HEK293 (cell line): ENCODE measurements at regions not wholly inside any gene's neighbourhood (a gene's known extent, or its start where the extent isn't known, plus 50 kb on each side); places are given as distances from the start of the nearest gene placed in this dataset.

Experiments used
- CTCF ChIA-PET: fragments of 350-600 bp; formaldehyde crosslinking; extraction: SDS; loops from one replicate; lab custom pipeline; 2021; ENCODE audit warnings: antibody characterized with exemption; lab: Yijun Ruan, JAX
- POLR2A ChIA-PET: fragments of 300-600 bp; formaldehyde crosslinking; extraction: SDS; loops from one replicate; lab custom pipeline; 2020; ENCODE audit warnings: antibody characterized with exemption, inconsistent platforms; lab: Yijun Ruan, JAX
- H3K27ac ChIP-seq: fragments of 200-500 bp; sonication (Bioruptor generic); 2 replicates; pipeline ENCODE4 v1.5.1; 2014; ENCODE audit warnings: low read depth, low read length, control low read depth, inconsistent platforms; ENCODE audit errors: extremely low read depth
- H3K36me3 ChIP-seq, 2 experiments: fragments of 200-500 bp in 1 of 2; sonication (Bioruptor generic) in 1 of 2; 1 replicate in 1 of 2; 2 replicates in 1 of 2; pipeline ENCODE4 v1.5.1; 2014 to 2017; ENCODE audit warnings: inconsistent platforms in 2 of 2, low read length in 2 of 2; ENCODE audit not compliant: control insufficient read depth in 2 of 2, insufficient read depth in 1 of 2
- H3K4me1 ChIP-seq: fragments of 200-500 bp; sonication (Bioruptor generic); 2 replicates; pipeline ENCODE4 v1.5.1; 2014; ENCODE audit warnings: mild to moderate bottlenecking, low read length, inconsistent platforms; ENCODE audit not compliant: control insufficient read depth, insufficient read depth
- H3K4me3 ChIP-seq: 2 replicates; pipeline ENCODE4 v1.5.1; 2011; ENCODE audit warnings: low read depth, mild to moderate bottlenecking, control low read depth, low read length, moderate library complexity
- H3K9me3 ChIP-seq: fragments of 200-500 bp; sonication (Bioruptor generic); 2 replicates; pipeline ENCODE4 v1.5.1; 2014; ENCODE audit warnings: low read depth, low read length, inconsistent platforms; ENCODE audit not compliant: control insufficient read depth, insufficient read depth
- GLI2 ChIP-seq: fragments of 450-650 bp; formaldehyde crosslinking; IDR thresholded peaks from 2 replicates; pipeline ENCODE4; 2017; ENCODE audit warnings: missing biosample characterization, missing genetic modification characterization, low read depth, borderline replicate concordance
- SALL2 ChIP-seq: fragments of 450-650 bp; formaldehyde crosslinking; IDR thresholded peaks from 2 replicates; pipeline ENCODE4 v1.5.0; 2017; ENCODE audit warnings: missing biosample characterization, mild to moderate bottlenecking, missing genetic modification characterization, borderline replicate concordance
- WT1 ChIP-seq: fragments of 450-650 bp; formaldehyde crosslinking; IDR thresholded peaks from 2 replicates; pipeline ENCODE4 v1.5.1; 2016; ENCODE audit warnings: missing biosample characterization, missing genetic modification characterization
- ZBTB21 ChIP-seq: fragments of 450-650 bp; formaldehyde crosslinking; IDR thresholded peaks from 2 replicates; pipeline ENCODE4 v1.5.1; 2017; ENCODE audit warnings: missing biosample characterization, missing genetic modification characterization
- ZEB2 ChIP-seq: fragments of 450-650 bp; formaldehyde crosslinking; IDR thresholded peaks from 2 replicates; pipeline ENCODE4 v1.5.1; 2016; ENCODE audit warnings: missing biosample characterization, missing genetic modification characterization
- ZFHX2 ChIP-seq: fragments of 450-650 bp; formaldehyde crosslinking; conservative IDR thresholded peaks from 2 replicates; pipeline ENCODE4 v1.5.1; 2016; ENCODE audit warnings: missing biosample characterization, missing genetic modification characterization
- ZNF133 ChIP-seq: fragments of 450-650 bp; formaldehyde crosslinking; IDR thresholded peaks from 2 replicates; pipeline ENCODE4 v1.5.1; 2016; ENCODE audit warnings: missing biosample characterization, missing genetic modification characterization
- ZNF266 ChIP-seq: fragments of 450-650 bp; formaldehyde crosslinking; IDR thresholded peaks from 2 replicates; pipeline ENCODE4 v1.5.1; 2016; ENCODE audit warnings: missing biosample characterization, missing genetic modification characterization, low read depth
- ZNF37A ChIP-seq: fragments of 450-650 bp; IDR thresholded peaks from 2 replicates; pipeline ENCODE4 v1.5.1; 2018; ENCODE audit warnings: missing biosample characterization, missing genetic modification characterization
- ZNF426 ChIP-seq: fragments of 450-650 bp; formaldehyde crosslinking; IDR thresholded peaks from 2 replicates; pipeline ENCODE4 v1.5.1; 2017; ENCODE audit warnings: missing biosample characterization, missing genetic modification characterization, mild to moderate bottlenecking, inconsistent platforms, moderate library complexity
- ZNF624 ChIP-seq: fragments of 450-650 bp; formaldehyde crosslinking; IDR thresholded peaks from 2 replicates; pipeline ENCODE4 v1.5.1; 2017; ENCODE audit warnings: missing biosample characterization, missing genetic modification characterization
- ZNF629 ChIP-seq: fragments of 450-650 bp; formaldehyde crosslinking; IDR thresholded peaks from 2 replicates; pipeline ENCODE4 v1.5.1; 2017; ENCODE audit warnings: missing biosample characterization, missing genetic modification characterization
- ZNF654 ChIP-seq: fragments of 450-650 bp; formaldehyde crosslinking; IDR thresholded peaks from 2 replicates; pipeline ENCODE4 v1.5.1; 2016; ENCODE audit warnings: low read depth, missing biosample characterization, missing genetic modification characterization
- ZNF658 ChIP-seq: fragments of 450-650 bp; formaldehyde crosslinking; IDR thresholded peaks from 2 replicates; pipeline ENCODE4; 2016; ENCODE audit warnings: missing biosample characterization, missing genetic modification characterization
- ZNF664 ChIP-seq: fragments of 450-650 bp; formaldehyde crosslinking; IDR thresholded peaks from 2 replicates; pipeline ENCODE4 v1.5.1; 2016; ENCODE audit warnings: missing biosample characterization, missing genetic modification characterization
- ZNF747 ChIP-seq: fragments of 450-650 bp; formaldehyde crosslinking; IDR thresholded peaks from 2 replicates; pipeline ENCODE4 v1.5.1; 2016; ENCODE audit warnings: missing biosample characterization, missing genetic modification characterization
- ZSCAN30 ChIP-seq: fragments of 450-650 bp; IDR thresholded peaks from 2 replicates; pipeline ENCODE4 v1.5.1; 2018; ENCODE audit warnings: missing biosample characterization, mild to moderate bottlenecking, missing genetic modification characterization, moderate library complexity
- TF ChIP-seq, protein P1 (sequence below): fragments of 450-650 bp; formaldehyde crosslinking; IDR thresholded peaks from 2 replicates; pipeline ENCODE4 v1.5.0; 2017; ENCODE audit warnings: missing biosample characterization, missing genetic modification characterization, borderline replicate concordance
- TF ChIP-seq, protein P2 (sequence below): fragments of 450-650 bp; formaldehyde crosslinking; IDR thresholded peaks from 2 replicates; pipeline ENCODE4 v1.5.1; 2016; ENCODE audit warnings: missing biosample characterization, missing genetic modification characterization
- TF ChIP-seq, protein P3 (sequence below): fragments of 450-650 bp; formaldehyde crosslinking; IDR thresholded peaks from 2 replicates; pipeline ENCODE4 v1.5.1; 2017; ENCODE audit warnings: missing biosample characterization, missing genetic modification characterization

DNA sequence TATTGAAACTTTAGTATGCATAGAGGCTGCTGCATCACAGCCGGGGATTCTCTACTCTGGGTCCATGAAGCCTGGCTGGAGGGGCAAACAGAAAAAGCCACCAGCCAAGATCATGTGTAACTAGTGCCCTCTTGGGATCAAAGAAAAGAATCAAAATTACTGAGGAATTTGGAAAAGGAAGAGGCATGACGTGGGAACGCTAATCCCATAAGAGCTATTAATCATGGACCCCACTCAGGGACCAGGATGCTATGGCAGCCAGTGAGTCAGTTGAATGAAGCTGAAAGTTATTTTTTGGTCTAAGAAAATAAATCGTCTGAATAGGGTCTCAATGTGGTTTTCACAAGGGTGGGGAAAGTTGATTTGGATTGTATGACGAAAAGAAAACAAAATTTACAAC is 1165.1 kb downstream of the ROBO2 start:
- no peaks in the 10 kb centered on the region for H3K4me1 ChIP-seq
- ChIA-PET POLR2A (no interaction called here), CTCF (interaction anchor here (0.6 to 1.2 kb wide), 6 partner anchors 40 to 1487 kb away, joined by 3 to 4 read pairs (median 3); no protein-coding TSS in a partner anchor)
- H3K27ac ChIP-seq = no peak overlapping the region
- no peaks in the 10 kb centered on the region for H3K9me3 ChIP-seq
- TF ChIP-seq, protein P1, sequence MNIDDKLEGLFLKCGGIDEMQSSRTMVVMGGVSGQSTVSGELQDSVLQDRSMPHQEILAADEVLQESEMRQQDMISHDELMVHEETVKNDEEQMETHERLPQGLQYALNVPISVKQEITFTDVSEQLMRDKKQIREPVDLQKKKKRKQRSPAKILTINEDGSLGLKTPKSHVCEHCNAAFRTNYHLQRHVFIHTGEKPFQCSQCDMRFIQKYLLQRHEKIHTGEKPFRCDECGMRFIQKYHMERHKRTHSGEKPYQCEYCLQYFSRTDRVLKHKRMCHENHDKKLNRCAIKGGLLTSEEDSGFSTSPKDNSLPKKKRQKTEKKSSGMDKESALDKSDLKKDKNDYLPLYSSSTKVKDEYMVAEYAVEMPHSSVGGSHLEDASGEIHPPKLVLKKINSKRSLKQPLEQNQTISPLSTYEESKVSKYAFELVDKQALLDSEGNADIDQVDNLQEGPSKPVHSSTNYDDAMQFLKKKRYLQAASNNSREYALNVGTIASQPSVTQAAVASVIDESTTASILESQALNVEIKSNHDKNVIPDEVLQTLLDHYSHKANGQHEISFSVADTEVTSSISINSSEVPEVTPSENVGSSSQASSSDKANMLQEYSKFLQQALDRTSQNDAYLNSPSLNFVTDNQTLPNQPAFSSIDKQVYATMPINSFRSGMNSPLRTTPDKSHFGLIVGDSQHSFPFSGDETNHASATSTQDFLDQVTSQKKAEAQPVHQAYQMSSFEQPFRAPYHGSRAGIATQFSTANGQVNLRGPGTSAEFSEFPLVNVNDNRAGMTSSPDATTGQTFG (tag by site-specific recombination) = no peak
- TF ChIP-seq ZNF747 = no peak
- peak; percentile 38 for TF ChIP-seq ZNF654 (tag by site-specific recombination)
- peak; percentile 66; the same call in 1 of the 2 replicates for TF ChIP-seq ZBTB21
- TF ChIP-seq ZSCAN30 = no peak
- TF ChIP-seq ZFHX2 (tag by site-specific recombination) = no peak
- no peak for TF ChIP-seq WT1 (tag by site-specific recombination)
- TF ChIP-seq ZEB2 (tag by site-specific recombination) = peak; percentile 31; the same call in 1 of the 2 replicates
- no peak for TF ChIP-seq ZNF426 (tag by site-specific recombination)
- TF ChIP-seq ZNF664 (tag by site-specific recombination) = no peak
- TF ChIP-seq ZNF658 (tag by site-specific recombination) = no peak
- no peak for TF ChIP-seq SALL2
- TF ChIP-seq, protein P2, sequence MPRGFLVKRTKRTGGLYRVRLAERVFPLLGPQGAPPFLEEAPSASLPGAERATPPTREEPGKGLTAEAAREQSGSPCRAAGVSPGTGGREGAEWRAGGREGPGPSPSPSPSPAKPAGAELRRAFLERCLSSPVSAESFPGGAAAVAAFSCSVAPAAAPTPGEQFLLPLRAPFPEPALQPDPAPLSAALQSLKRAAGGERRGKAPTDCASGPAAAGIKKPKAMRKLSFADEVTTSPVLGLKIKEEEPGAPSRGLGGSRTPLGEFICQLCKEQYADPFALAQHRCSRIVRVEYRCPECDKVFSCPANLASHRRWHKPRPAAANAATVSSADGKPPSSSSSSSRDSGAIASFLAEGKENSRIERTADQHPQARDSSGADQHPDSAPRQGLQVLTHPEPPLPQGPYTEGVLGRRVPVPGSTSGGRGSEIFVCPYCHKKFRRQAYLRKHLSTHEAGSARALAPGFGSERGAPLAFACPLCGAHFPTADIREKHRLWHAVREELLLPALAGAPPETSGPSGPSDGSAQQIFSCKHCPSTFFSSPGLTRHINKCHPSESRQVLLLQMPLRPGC (tag by site-specific recombination) = no peak
- TF ChIP-seq ZNF629 (tag by site-specific recombination) = peak; percentile 50
- no peak overlapping the region for H3K4me3 ChIP-seq
- no peaks in the 10 kb centered on the region for H3K36me3 ChIP-seq

DNA sequence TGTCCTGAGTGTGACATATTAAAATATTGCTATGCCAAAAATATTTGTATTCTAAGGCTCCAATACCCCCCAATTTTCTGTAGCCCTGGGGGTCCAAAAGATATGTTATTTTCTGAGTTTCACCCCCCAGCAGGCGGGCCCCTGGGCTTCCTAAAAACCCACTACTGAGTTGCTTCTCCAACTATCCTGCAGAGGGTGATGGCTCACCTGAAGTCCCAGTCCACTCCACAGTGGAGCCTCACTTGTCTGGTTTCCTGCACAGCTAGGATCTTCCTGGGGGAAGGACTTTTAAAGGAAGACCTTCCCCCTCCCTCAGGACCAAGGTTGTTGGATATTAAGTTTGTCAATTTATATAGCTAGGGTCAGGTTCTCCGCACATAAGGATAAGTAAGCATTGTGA is 1181.4 kb downstream of the ROBO2 start:
- H3K4me1 ChIP-seq = no peaks in the 10 kb centered on the region
- TF ChIP-seq ZNF37A (tag by site-specific recombination) (no peak), GLI2 (no peak), ZNF133 (tag by site-specific recombination) (no peak), ZNF266 (tag by site-specific recombination) (no peak)
- TF ChIP-seq, all 188 proteins: peak for 0
- ChIA-PET CTCF (interaction anchor here (1.0 kb wide), 1 partner anchor 424 kb away, joined by 5 read pairs; no protein-coding TSS in a partner anchor), POLR2A (no interaction called here)
- no peaks in the 10 kb centered on the region for H3K9me3 ChIP-seq
- H3K36me3 ChIP-seq = no peaks in the 10 kb centered on the region
- no peak overlapping the region for H3K27ac ChIP-seq
- no peak overlapping the region for H3K4me3 ChIP-seq

DNA sequence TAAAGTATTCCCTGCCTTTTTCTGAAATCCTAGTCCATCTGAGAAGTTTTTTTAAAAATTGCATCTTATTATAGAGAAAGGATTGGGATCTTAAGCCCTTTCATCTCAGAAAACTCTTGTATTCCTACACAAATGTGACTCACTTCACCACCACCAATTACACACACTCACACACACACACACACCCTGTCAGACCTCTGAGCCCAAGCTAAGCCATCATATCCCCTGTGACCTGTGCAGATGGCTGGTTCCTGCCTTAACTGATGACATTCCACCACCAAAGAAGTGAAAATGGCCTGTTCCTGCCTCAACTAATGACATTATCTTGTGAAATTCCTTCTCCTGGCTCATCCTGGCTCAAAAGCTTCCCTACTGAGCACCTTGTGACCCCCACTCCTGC is 1181.9 kb downstream of the ROBO2 start:
- Histone ChIP-seq H3K36me3 (no peaks in the 10 kb centered on the region), H3K9me3 (no peaks in the 10 kb centered on the region), H3K27ac (no peak overlapping the region), H3K4me1 (no peaks in the 10 kb centered on the region), H3K4me3 (no peak overlapping the region)
- TF ChIP-seq ZNF624 (tag by site-specific recombination) = no peak
- TF ChIP-seq, protein P3, sequence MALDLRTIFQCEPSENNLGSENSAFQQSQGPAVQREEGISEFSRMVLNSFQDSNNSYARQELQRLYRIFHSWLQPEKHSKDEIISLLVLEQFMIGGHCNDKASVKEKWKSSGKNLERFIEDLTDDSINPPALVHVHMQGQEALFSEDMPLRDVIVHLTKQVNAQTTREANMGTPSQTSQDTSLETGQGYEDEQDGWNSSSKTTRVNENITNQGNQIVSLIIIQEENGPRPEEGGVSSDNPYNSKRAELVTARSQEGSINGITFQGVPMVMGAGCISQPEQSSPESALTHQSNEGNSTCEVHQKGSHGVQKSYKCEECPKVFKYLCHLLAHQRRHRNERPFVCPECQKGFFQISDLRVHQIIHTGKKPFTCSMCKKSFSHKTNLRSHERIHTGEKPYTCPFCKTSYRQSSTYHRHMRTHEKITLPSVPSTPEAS = peak; percentile 20; the same call in 1 of the 2 replicates
- ChIA-PET CTCF (interaction anchor here (0.6 kb wide), 1 partner anchor 1133 kb away, joined by 5 read pairs; no protein-coding TSS in a partner anchor), POLR2A (no interaction called here)
